WTC11 (cell line): ENCODE measurements at regions not wholly inside any gene's neighbourhood (a gene's known extent, or its start where the extent isn't known, plus 50 kb on each side); places are given as distances from the start of the nearest gene placed in this dataset.

Experiments
- ATAC-seq: fragments of 200-7000 bp; cut with Tn5 transposase; 2 replicates; pipeline ENCODE4 v1.10.0; 2021; ENCODE audit warnings: mild to moderate bottlenecking, moderate library complexity
- CTCF ChIA-PET: fragments of 300-600 bp; sonication (Branson Sonifier 250); formaldehyde crosslinking; loops from one replicate; lab custom pipeline; 2021; ENCODE audit warnings: antibody characterized with exemption; lab: Charles Lee
- POLR2A ChIA-PET: fragments of 350-600 bp; sonication (Branson Sonifier 250); formaldehyde crosslinking; loops from one replicate; lab custom pipeline; 2021; ENCODE audit warnings: antibody characterized with exemption; lab: Charles Lee
- DNase-seq: peaks from one replicate; pipeline ENCODE4 v3.0.0; 2021; ENCODE audit warnings: low spot score
- H3K27ac Mint-ChIP-seq: 2 replicates; pipeline ENCODE4 v1.8.0; 2021; ENCODE audit warnings: mixed read lengths
- H3K27me3 Mint-ChIP-seq: 2 replicates; pipeline ENCODE4 v1.8.0; 2021; ENCODE audit warnings: low read depth, mild to moderate bottlenecking, moderate library complexity, mixed read lengths
- H3K36me3 Mint-ChIP-seq: 2 replicates; pipeline ENCODE4 v1.8.0; 2021; ENCODE audit warnings: mixed read lengths
- H3K4me1 Mint-ChIP-seq: 2 replicates; pipeline ENCODE4 v1.8.0; 2022; ENCODE audit warnings: mixed read lengths
- H3K4me3 Mint-ChIP-seq: 2 replicates; pipeline ENCODE4 v1.8.0; 2021; ENCODE audit warnings: mild to moderate bottlenecking, moderate library complexity, mixed read lengths
- H3K9me3 Mint-ChIP-seq: 2 replicates; pipeline ENCODE4 v1.8.0; 2021; ENCODE audit warnings: mixed read lengths
- ATF1 ChIP-seq: sonication (generic); formaldehyde crosslinking; IDR thresholded peaks from 2 replicates; pipeline ENCODE4 v1.8.1; 2023; ENCODE audit warnings: mild to moderate bottlenecking, moderate library complexity, missing genetic modification reagents
- CBFB ChIP-seq: sonication (generic); formaldehyde crosslinking; IDR thresholded peaks from 2 replicates; pipeline ENCODE4 v1.8.1; 2022; ENCODE audit warnings: mild to moderate bottlenecking, low read depth, missing genetic modification reagents
- CREM ChIP-seq: sonication (generic); formaldehyde crosslinking; IDR thresholded peaks from 2 replicates; pipeline ENCODE4 v1.8.1; 2022; ENCODE audit warnings: mild to moderate bottlenecking, missing genetic modification reagents, moderate library complexity
- E2F4 ChIP-seq: sonication (generic); formaldehyde crosslinking; IDR thresholded peaks from 2 replicates; pipeline ENCODE4 v1.8.1; 2022; ENCODE audit warnings: low read depth, mild to moderate bottlenecking, moderate library complexity, missing genetic modification reagents, borderline replicate concordance
- EMX1 ChIP-seq: fragments of 250-450 bp; sonication (Bioruptor Pico); IDR thresholded peaks from 2 replicates; pipeline ENCODE4 v1.8.0; 2021; ENCODE audit warnings: mild to moderate bottlenecking
- FOXJ3 ChIP-seq: sonication (generic); formaldehyde crosslinking; IDR thresholded peaks from 2 replicates; pipeline ENCODE4 v1.9.0; 2021; ENCODE audit warnings: missing genetic modification reagents, mild to moderate bottlenecking, borderline replicate concordance
- FOXP4 ChIP-seq: sonication (generic); formaldehyde crosslinking; IDR thresholded peaks from 2 replicates; pipeline ENCODE4 v1.8.0; 2022; ENCODE audit warnings: mild to moderate bottlenecking, missing genetic modification reagents
- HMGA2 ChIP-seq: fragments of 250-450 bp; sonication (Bioruptor Pico); IDR thresholded peaks from 2 replicates; pipeline ENCODE4 v1.4.0; 2021; ENCODE audit warnings: mild to moderate bottlenecking, moderate library complexity
- JUN ChIP-seq: sonication (generic); formaldehyde crosslinking; IDR thresholded peaks from 2 replicates; pipeline ENCODE4 v1.8.0; 2023; ENCODE audit warnings: mild to moderate bottlenecking, missing genetic modification reagents
- NFE2L1 ChIP-seq: sonication (generic); formaldehyde crosslinking; IDR thresholded peaks from 2 replicates; pipeline ENCODE4 v1.8.1; 2023; ENCODE audit warnings: missing genetic modification reagents
- NR3C1 ChIP-seq: sonication (generic); formaldehyde crosslinking; conservative IDR thresholded peaks from 2 replicates; pipeline ENCODE4 v1.8.1; 2023; ENCODE audit warnings: low read depth, mild to moderate bottlenecking, missing genetic modification reagents
- ZNF138 ChIP-seq: sonication (generic); formaldehyde crosslinking; conservative IDR thresholded peaks from 2 replicates; pipeline ENCODE4 v1.8.1; 2022; ENCODE audit warnings: mild to moderate bottlenecking, moderate library complexity, missing genetic modification reagents
- ZNF281 ChIP-seq: sonication (generic); formaldehyde crosslinking; IDR thresholded peaks from 2 replicates; pipeline ENCODE4 v1.8.0; 2023; ENCODE audit warnings: mild to moderate bottlenecking, missing genetic modification reagents
- ZNF396 ChIP-seq: fragments of 250-450 bp; sonication (Bioruptor Pico); IDR thresholded peaks from 2 replicates; pipeline ENCODE4 v1.8.0; 2021; ENCODE audit warnings: mild to moderate bottlenecking, moderate library complexity, borderline replicate concordance
- ZNF416 ChIP-seq: fragments of 250-450 bp; sonication (Bioruptor Pico); IDR thresholded peaks from 2 replicates; pipeline ENCODE4 v1.9.0; 2021; ENCODE audit warnings: mild to moderate bottlenecking, inconsistent platforms
- ZNF423 ChIP-seq: fragments of 250-450 bp; sonication (Bioruptor Pico); IDR thresholded peaks from 2 replicates; pipeline ENCODE4 v2.1.2; 2022; ENCODE audit warnings: mild to moderate bottlenecking, moderate library complexity
- ZSCAN18 ChIP-seq: fragments of 250-450 bp; sonication (Bioruptor Pico); IDR thresholded peaks from 2 replicates; pipeline ENCODE4 v2.1.2; 2022; ENCODE audit warnings: mild to moderate bottlenecking, moderate library complexity
- TF ChIP-seq, protein P1 (sequence below): fragments of 250-450 bp; sonication (Bioruptor Pico); IDR thresholded peaks from 2 replicates; pipeline ENCODE4 v1.9.0; 2021; ENCODE audit warnings: mild to moderate bottlenecking
- TF ChIP-seq, protein P2 (sequence below): fragments of 250-450 bp; sonication (Bioruptor Pico); IDR thresholded peaks from 2 replicates; pipeline ENCODE4 v1.9.0; 2021; ENCODE audit warnings: mild to moderate bottlenecking
- TF ChIP-seq, protein P3 (sequence below): fragments of 200-600 bp; IDR thresholded peaks from 2 replicates; pipeline ENCODE4 v1.8.0; 2022; ENCODE audit warnings: antibody characterized with exemption

DNA sequence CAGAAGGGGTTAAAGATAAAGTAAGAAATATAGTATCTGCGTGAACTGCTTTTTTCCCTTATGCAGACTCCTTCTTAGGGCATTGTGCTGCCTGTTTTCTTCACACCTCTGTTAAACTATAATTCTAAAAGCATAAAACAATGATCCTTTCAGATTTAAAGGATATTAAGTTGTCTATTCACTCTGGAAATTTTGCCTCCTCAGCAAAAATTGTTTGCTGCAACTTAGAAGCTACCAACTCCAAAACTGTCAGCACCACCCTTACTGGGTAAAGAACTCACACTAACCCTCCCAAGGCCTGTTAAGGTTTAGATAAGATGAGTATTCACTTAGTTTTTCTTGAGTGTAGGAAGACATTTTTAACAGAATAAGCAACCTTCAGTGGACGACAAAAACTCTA lies 259.5 kb downstream of the KDM5D start:
- no peak for ATAC-seq
- POLR2A ChIA-PET = no interaction called here
- peaks cover 16% of the 10 kb centered on the region for H3K9me3 Mint-ChIP-seq
- H3K4me1 Mint-ChIP-seq = no peaks in the 10 kb centered on the region
- no peak for TF ChIP-seq FOXP4 (CRISPR knock-in tag)
- TF ChIP-seq, protein P1, sequence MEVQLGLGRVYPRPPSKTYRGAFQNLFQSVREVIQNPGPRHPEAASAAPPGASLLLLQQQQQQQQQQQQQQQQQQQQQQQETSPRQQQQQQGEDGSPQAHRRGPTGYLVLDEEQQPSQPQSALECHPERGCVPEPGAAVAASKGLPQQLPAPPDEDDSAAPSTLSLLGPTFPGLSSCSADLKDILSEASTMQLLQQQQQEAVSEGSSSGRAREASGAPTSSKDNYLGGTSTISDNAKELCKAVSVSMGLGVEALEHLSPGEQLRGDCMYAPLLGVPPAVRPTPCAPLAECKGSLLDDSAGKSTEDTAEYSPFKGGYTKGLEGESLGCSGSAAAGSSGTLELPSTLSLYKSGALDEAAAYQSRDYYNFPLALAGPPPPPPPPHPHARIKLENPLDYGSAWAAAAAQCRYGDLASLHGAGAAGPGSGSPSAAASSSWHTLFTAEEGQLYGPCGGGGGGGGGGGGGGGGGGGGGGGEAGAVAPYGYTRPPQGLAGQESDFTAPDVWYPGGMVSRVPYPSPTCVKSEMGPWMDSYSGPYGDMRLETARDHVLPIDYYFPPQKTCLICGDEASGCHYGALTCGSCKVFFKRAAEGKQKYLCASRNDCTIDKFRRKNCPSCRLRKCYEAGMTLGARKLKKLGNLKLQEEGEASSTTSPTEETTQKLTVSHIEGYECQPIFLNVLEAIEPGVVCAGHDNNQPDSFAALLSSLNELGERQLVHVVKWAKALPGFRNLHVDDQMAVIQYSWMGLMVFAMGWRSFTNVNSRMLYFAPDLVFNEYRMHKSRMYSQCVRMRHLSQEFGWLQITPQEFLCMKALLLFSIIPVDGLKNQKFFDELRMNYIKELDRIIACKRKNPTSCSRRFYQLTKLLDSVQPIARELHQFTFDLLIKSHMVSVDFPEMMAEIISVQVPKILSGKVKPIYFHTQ (CRISPR knock-in tag) = no peak
- no peak for TF ChIP-seq NFE2L1
- TF ChIP-seq ZNF138 = no peak
- TF ChIP-seq CBFB = no peak
- no peak for TF ChIP-seq ZNF416
- TF ChIP-seq ZNF281 (CRISPR knock-in tag) = no peak
- no peak for TF ChIP-seq EMX1 (CRISPR knock-in tag)
- no peak for TF ChIP-seq ZNF423
- TF ChIP-seq ZNF396 (CRISPR knock-in tag) = no peak
- TF ChIP-seq, all 79 proteins: peak for 0
- Mint-ChIP-seq H3K4me3 (no peak overlapping the region), H3K27me3 (no peaks in the 10 kb centered on the region), H3K36me3 (0 out of 2 replicates have a peak, but pooled peaks cover 3% of the 10 kb centered on the region), H3K27ac (no peak overlapping the region)
- no peak for DNase-seq
- CTCF ChIA-PET = no interaction called here

- no peak for TF ChIP-seq EMX1 (CRISPR knock-in tag)
- Mint-ChIP-seq H3K9me3 (peaks cover 6% of the 10 kb centered on the region; the same call in 1 of the 2 replicates), H3K4me3 (no peak overlapping the region), H3K36me3 (no peaks in the 10 kb centered on the region), H3K27ac (no peak overlapping the region), H3K4me1 (no peaks in the 10 kb centered on the region), H3K27me3 (no peaks in the 10 kb centered on the region)
- POLR2A ChIA-PET = no interaction called here
- DNase-seq = no peak
- CTCF ChIA-PET = no interaction called here
- no peak for ATAC-seq
Observed at GRCh38 chrY:19479141-19479540, 265.4 kb downstream of the KDM5D start.

- no peak overlapping the region for H3K27ac Mint-ChIP-seq
- POLR2A ChIA-PET = no interaction called here
- TF ChIP-seq HMGA2 (CRISPR knock-in tag) (no peak), FOXJ3 (CRISPR knock-in tag) (no peak), EMX1 (CRISPR knock-in tag) (no peak), ATF1 (CRISPR knock-in tag) (no peak), CREM (no peak), JUN (CRISPR knock-in tag) (no peak), NR3C1 (no peak), E2F4 (CRISPR knock-in tag) (no peak), ZSCAN18 (CRISPR knock-in tag) (no peak)
- TF ChIP-seq, protein P2, sequence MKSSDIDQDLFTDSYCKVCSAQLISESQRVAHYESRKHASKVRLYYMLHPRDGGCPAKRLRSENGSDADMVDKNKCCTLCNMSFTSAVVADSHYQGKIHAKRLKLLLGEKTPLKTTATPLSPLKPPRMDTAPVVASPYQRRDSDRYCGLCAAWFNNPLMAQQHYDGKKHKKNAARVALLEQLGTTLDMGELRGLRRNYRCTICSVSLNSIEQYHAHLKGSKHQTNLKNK = no peak
- TF ChIP-seq, protein P3, sequence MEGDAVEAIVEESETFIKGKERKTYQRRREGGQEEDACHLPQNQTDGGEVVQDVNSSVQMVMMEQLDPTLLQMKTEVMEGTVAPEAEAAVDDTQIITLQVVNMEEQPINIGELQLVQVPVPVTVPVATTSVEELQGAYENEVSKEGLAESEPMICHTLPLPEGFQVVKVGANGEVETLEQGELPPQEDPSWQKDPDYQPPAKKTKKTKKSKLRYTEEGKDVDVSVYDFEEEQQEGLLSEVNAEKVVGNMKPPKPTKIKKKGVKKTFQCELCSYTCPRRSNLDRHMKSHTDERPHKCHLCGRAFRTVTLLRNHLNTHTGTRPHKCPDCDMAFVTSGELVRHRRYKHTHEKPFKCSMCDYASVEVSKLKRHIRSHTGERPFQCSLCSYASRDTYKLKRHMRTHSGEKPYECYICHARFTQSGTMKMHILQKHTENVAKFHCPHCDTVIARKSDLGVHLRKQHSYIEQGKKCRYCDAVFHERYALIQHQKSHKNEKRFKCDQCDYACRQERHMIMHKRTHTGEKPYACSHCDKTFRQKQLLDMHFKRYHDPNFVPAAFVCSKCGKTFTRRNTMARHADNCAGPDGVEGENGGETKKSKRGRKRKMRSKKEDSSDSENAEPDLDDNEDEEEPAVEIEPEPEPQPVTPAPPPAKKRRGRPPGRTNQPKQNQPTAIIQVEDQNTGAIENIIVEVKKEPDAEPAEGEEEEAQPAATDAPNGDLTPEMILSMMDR = no peak
Observed at GRCh38 chrY:19477959-19478358, 266.6 kb downstream of the KDM5D start.

More at GRCh38 chrY:19477959-19478358, 266.6 kb downstream of the KDM5D start:
- Mint-ChIP-seq H3K4me3 (no peak overlapping the region), H3K9me3 (peaks cover 13% of the 10 kb centered on the region; the same call in 1 of the 2 replicates), H3K4me1 (no peaks in the 10 kb centered on the region), H3K36me3 (peaks cover 3% of the 10 kb centered on the region; the same call in 1 of the 2 replicates), H3K27me3 (no peaks in the 10 kb centered on the region)
- CTCF ChIA-PET = no interaction called here
- DNase-seq (no peak), ATAC-seq (no peak)
